Ectodermal cell (in vitro differentiated cells): ENCODE measurements at regions not wholly inside any gene's neighbourhood (a gene's known extent, or its start where the extent isn't known, plus 50 kb on each side); places are given as distances from the start of the nearest gene placed in this dataset.
"Not testable (repeated sequence)": the region's sequence is repeated elsewhere in the genome, so short reads cannot be mapped to it uniquely, and the experiment has no call there.

Source experiments
- H3K27ac ChIP-seq: 2 replicates; pipeline ENCODE4 v1.7.0; 2013; ENCODE audit warnings: mild to moderate bottlenecking, low read depth, low read length; ENCODE audit not compliant: insufficient read depth, poor library complexity, severe bottlenecking
- H3K27me3 ChIP-seq: 2 replicates; pipeline ENCODE4 v1.7.0; 2013; ENCODE audit warnings: mild to moderate bottlenecking, low read length; ENCODE audit not compliant: insufficient read depth, control insufficient read depth, poor library complexity, severe bottlenecking
- H3K36me3 ChIP-seq: one replicate; pipeline ENCODE4 v1.7.0; 2013; ENCODE audit warnings: low read length; ENCODE audit not compliant: control insufficient read depth, insufficient read depth
- H3K4me1 ChIP-seq: one replicate; pipeline ENCODE4 v1.7.0; 2013; ENCODE audit warnings: low read length; ENCODE audit not compliant: control insufficient read depth, insufficient read depth
- H3K4me3 ChIP-seq: 2 replicates; pipeline ENCODE4 v1.7.0; 2013; ENCODE audit warnings: low read depth, low read length, control low read depth; ENCODE audit not compliant: insufficient read depth
- H3K9me3 ChIP-seq: 2 replicates; pipeline ENCODE4 v1.7.0; 2013; ENCODE audit warnings: mild to moderate bottlenecking, low read length, moderate library complexity; ENCODE audit not compliant: control insufficient read depth
- WGBS, 2 experiments: methylation state at CpG; one replicate each; pipeline ENCODE4 v1.1.7; 2013; ENCODE audit warnings: missing lambda C conversion rate in 2 of 2; 5-methylcytosine and 5-hydroxymethylcytosine counted together

GRCh38 chr6:95693108-95693507 lies 115.8 kb downstream of the MANEA start:
- Histone ChIP-seq H3K4me3 (no peak overlapping the region), H3K36me3 (no peaks in the 10 kb centered on the region), H3K27me3 (no peaks in the 10 kb centered on the region), H3K4me1 (no peaks in the 10 kb centered on the region), H3K27ac (no peak overlapping the region), H3K9me3 (no peaks in the 10 kb centered on the region)
- 82 to 95% methylated on average over 2 to 3 of the region's 3 CpGs for WGBS, 2 experiments

- WGBS, 2 experiments, result 0% methylated on average over 1 of the region's 1 CpG
- H3K27ac ChIP-seq, result no peak overlapping the region
- H3K4me1 ChIP-seq, result no peaks in the 10 kb centered on the region
- no peaks in the 10 kb centered on the region for H3K27me3 ChIP-seq
- H3K36me3 ChIP-seq, result no peaks in the 10 kb centered on the region
- H3K4me3 ChIP-seq, result no peak overlapping the region
- H3K9me3 ChIP-seq, result no peaks in the 10 kb centered on the region
These were observed 120.9 kb downstream of the MANEA start for GRCh38 chr6:95698271-95698670.

GRCh38 chr6:95723638-95724037 lies 146.3 kb downstream of the MANEA start:
- Histone ChIP-seq H3K4me1 (no peaks in the 10 kb centered on the region), H3K36me3 (no peaks in the 10 kb centered on the region), H3K4me3 (no peak overlapping the region), H3K9me3 (no peaks in the 10 kb centered on the region), H3K27ac (no peak overlapping the region), H3K27me3 (no peaks in the 10 kb centered on the region)
- WGBS, 2 experiments, result 79 to 82% methylated on average over 2 of the region's 2 CpGs

- H3K4me1 ChIP-seq, result no peaks in the 10 kb centered on the region
- WGBS, 2 experiments, result 93% methylated on average over 2 of the region's 2 CpGs
These were observed 148.0 kb downstream of the MANEA start for GRCh38 chr6:95725344-95725743.

GRCh38 chr6:95740157-95740556 lies 162.8 kb downstream of the MANEA start:
- no peak overlapping the region for H3K4me3 ChIP-seq
- no peak overlapping the region for H3K27ac ChIP-seq
- WGBS, 2 experiments, result 94 to 100% methylated on average over 1 of the region's 1 CpG
- H3K9me3 ChIP-seq, result no peaks in the 10 kb centered on the region
- no peaks in the 10 kb centered on the region for H3K36me3 ChIP-seq
- H3K27me3 ChIP-seq, result no peaks in the 10 kb centered on the region
- no peaks in the 10 kb centered on the region for H3K4me1 ChIP-seq

More at GRCh38 chr6:95725344-95725743, 148.0 kb downstream of the MANEA start:
- Histone ChIP-seq H3K27ac (no peak overlapping the region), H3K27me3 (no peaks in the 10 kb centered on the region), H3K36me3 (no peaks in the 10 kb centered on the region), H3K9me3 (no peaks in the 10 kb centered on the region), H3K4me3 (no peak overlapping the region)

- no peak overlapping the region for H3K27ac ChIP-seq
- no peaks in the 10 kb centered on the region for H3K9me3 ChIP-seq
- no peaks in the 10 kb centered on the region for H3K27me3 ChIP-seq
- no peaks in the 10 kb centered on the region for H3K36me3 ChIP-seq
- H3K4me3 ChIP-seq, result no peak overlapping the region
- WGBS, 2 experiments, result 84 to 90% methylated on average over 3 to 4 of the region's 4 CpGs
- no peaks in the 10 kb centered on the region for H3K4me1 ChIP-seq
These were observed 163.7 kb downstream of the MANEA start for GRCh38 chr6:95741045-95741444.

GRCh38 chr6:95742767-95743289 lies 165.5 kb downstream of the MANEA start:
- Histone ChIP-seq H3K4me3 (no peak overlapping the region), H3K4me1 (no peaks in the 10 kb centered on the region), H3K27me3 (no peaks in the 10 kb centered on the region), H3K9me3 (no peaks in the 10 kb centered on the region), H3K36me3 (no peaks in the 10 kb centered on the region), H3K27ac (no peak overlapping the region)

GRCh38 chr6:95743591-95743990 lies 166.3 kb downstream of the MANEA start:
- no peaks in the 10 kb centered on the region for H3K9me3 ChIP-seq
- H3K36me3 ChIP-seq, result no peaks in the 10 kb centered on the region
- no peaks in the 10 kb centered on the region for H3K27me3 ChIP-seq
- no peaks in the 10 kb centered on the region for H3K4me1 ChIP-seq
- H3K27ac ChIP-seq, result no peak overlapping the region
- 91 to 97% methylated on average over 3 to 4 of the region's 4 CpGs for WGBS, 2 experiments
- no peak overlapping the region for H3K4me3 ChIP-seq

GRCh38 chr6:95758236-95759069 lies 181.1 kb downstream of the MANEA start:
- H3K27ac ChIP-seq, H3K4me3 ChIP-seq, H3K9me3 ChIP-seq, H3K4me1 ChIP-seq, H3K36me3 ChIP-seq, H3K27me3 ChIP-seq: not testable (repeated sequence)
- WGBS, 2 experiments, result 89 to 92% methylated on average over 20 to 22 of the region's 36 CpGs

- no peaks in the 10 kb centered on the region for H3K36me3 ChIP-seq
- no peaks in the 10 kb centered on the region for H3K4me1 ChIP-seq
- no peaks in the 10 kb centered on the region for H3K9me3 ChIP-seq
- no peak overlapping the region for H3K27ac ChIP-seq
- H3K4me3 ChIP-seq, result no peak overlapping the region
- WGBS, 2 experiments, result 100% methylated on average over 1 to 2 of the region's 4 CpGs
- no peaks in the 10 kb centered on the region for H3K27me3 ChIP-seq
These were observed 190.6 kb downstream of the MANEA start for GRCh38 chr6:95767897-95768463.
